ENCODE measurements at regions not wholly inside any gene's neighbourhood (a gene's known extent, or its start where the extent isn't known, plus 50 kb on each side); places are given as distances from the start of the nearest gene placed in this dataset.
"Not testable (repeated sequence)": the region's sequence is repeated elsewhere in the genome, so short reads cannot be mapped to it uniquely, and the experiment has no call there.

- no peak for DNase-seq (ENCODE audit: low read depth, low spot score)
Observed at GRCh38 chr14:43308421-43309110, 1198.5 kb downstream of the FSCB start.

- no peak for DNase-seq (ENCODE audit: low read depth, low spot score)
Observed at GRCh38 chr14:43307836-43308235, 1199.2 kb downstream of the FSCB start.

- no peak for DNase-seq (ENCODE audit: low read depth, low spot score)
Observed at GRCh38 chr14:43306053-43306452, 1201.0 kb downstream of the FSCB start.

- no peak for DNase-seq (ENCODE audit: low read depth, low spot score)
Observed at GRCh38 chr14:43297794-43298193, 1209.3 kb downstream of the FSCB start.

GRCh38 chr14:43296061-43296460 lies 1211.0 kb downstream of the FSCB start:
- DNase-seq (ENCODE audit: low read depth, low spot score): not testable (repeated sequence)

- DNase-seq (ENCODE audit: low read depth, low spot score): no peak
Observed at GRCh38 chr14:43285575-43285974, 1221.5 kb downstream of the FSCB start.

GRCh38 chr14:43260056-43260455 lies 1247.0 kb downstream of the FSCB start:
- no peak for DNase-seq (ENCODE audit: low read depth, low spot score)

- DNase-seq (ENCODE audit: low read depth, low spot score): no peak
Observed at GRCh38 chr14:43258396-43258795, 1248.7 kb downstream of the FSCB start.

- DNase-seq (ENCODE audit: low read depth, low spot score): not testable (repeated sequence)
Observed at GRCh38 chr14:43256996-43257395, 1250.1 kb downstream of the FSCB start.

GRCh38 chr14:43252866-43253265 lies 1254.2 kb downstream of the FSCB start:
- no peak for DNase-seq (ENCODE audit: low read depth, low spot score)

- no peak for DNase-seq (ENCODE audit: low read depth, low spot score)
Observed at GRCh38 chr14:43249591-43249990, 1257.5 kb downstream of the FSCB start.

GRCh38 chr14:43249116-43249515 lies 1258.0 kb downstream of the FSCB start:
- no peak for DNase-seq (ENCODE audit: low read depth, low spot score)

GRCh38 chr14:43247877-43248276 lies 1259.2 kb downstream of the FSCB start:
- DNase-seq (ENCODE audit: low read depth, low spot score): no peak

GRCh38 chr14:43244142-43244625 lies 1262.9 kb downstream of the FSCB start:
- DNase-seq (ENCODE audit: low read depth, low spot score): no peak

- DNase-seq (ENCODE audit: low read depth, low spot score): no peak
Observed at GRCh38 chr14:43243168-43243567, 1263.9 kb downstream of the FSCB start.

- DNase-seq (ENCODE audit: low read depth, low spot score): no peak
Observed at GRCh38 chr14:43232261-43232660, 1274.8 kb downstream of the FSCB start.

GRCh38 chr14:43215524-43215923 lies 1291.6 kb downstream of the FSCB start:
- no peak for DNase-seq (ENCODE audit: low read depth, low spot score)

- DNase-seq (ENCODE audit: low read depth, low spot score): no peak
Observed at GRCh38 chr14:43207189-43207588, 1299.9 kb downstream of the FSCB start.

- no peak for DNase-seq (ENCODE audit: low read depth, low spot score)
Observed at GRCh38 chr14:43204816-43205215, 1302.3 kb downstream of the FSCB start.

- DNase-seq (ENCODE audit: low read depth, low spot score): no peak
Observed at GRCh38 chr14:43200519-43200918, 1306.6 kb downstream of the FSCB start.

GRCh38 chr14:43198465-43198864 lies 1308.6 kb downstream of the FSCB start:
- DNase-seq (ENCODE audit: low read depth, low spot score): no peak

- DNase-seq (ENCODE audit: low read depth, low spot score): no peak
Observed at GRCh38 chr14:43184540-43184939, 1322.5 kb downstream of the FSCB start.

GRCh38 chr14:43183916-43184315 lies 1323.2 kb downstream of the FSCB start:
- no peak for DNase-seq (ENCODE audit: low read depth, low spot score)

GRCh38 chr14:43175896-43176295 lies 1331.2 kb downstream of the FSCB start:
- DNase-seq (ENCODE audit: low read depth, low spot score): no peak
